Mesenchymal stem cell (in vitro differentiated cells and primary cell): ENCODE measurements at regions not wholly inside any gene's neighbourhood (a gene's known extent, or its start where the extent isn't known, plus 50 kb on each side); places are given as distances from the start of the nearest gene placed in this dataset.

Source experiments
- DNase-seq: peaks from one replicate; pipeline ENCODE4 v3.0.0-alpha.2; 2013
- H2AFZ ChIP-seq: one replicate; pipeline ENCODE4 v1.6.1; 2013; ENCODE audit warnings: low read depth, mild to moderate bottlenecking, control low read depth, inconsistent platforms, low read length, moderate library complexity
- H2AK5ac ChIP-seq: 2 replicates; pipeline ENCODE4 v1.6.1; 2013; ENCODE audit warnings: low read length, moderate library complexity, mild to moderate bottlenecking, inconsistent platforms; ENCODE audit not compliant: severe bottlenecking
- H2BK120ac ChIP-seq: one replicate; pipeline ENCODE4 v1.6.1; 2013; ENCODE audit warnings: low read depth, mild to moderate bottlenecking, inconsistent platforms, low read length, moderate library complexity
- H2BK12ac ChIP-seq, 2 experiments: one replicate each; pipeline ENCODE4 v1.6.1; 2013; ENCODE audit warnings: inconsistent platforms in 2 of 2, low read length in 2 of 2, mild to moderate bottlenecking in 2 of 2, moderate library complexity in 2 of 2, control low read depth in 1 of 2
- H2BK15ac ChIP-seq: one replicate; pipeline ENCODE4 v1.6.1; 2013; ENCODE audit warnings: mild to moderate bottlenecking, low read depth, inconsistent platforms; ENCODE audit not compliant: poor library complexity, severe bottlenecking
- H2BK5ac ChIP-seq: 2 replicates; pipeline ENCODE4 v1.6.1; 2013; ENCODE audit warnings: low read depth, mild to moderate bottlenecking, low read length, control low read depth, inconsistent platforms; ENCODE audit not compliant: poor library complexity, severe bottlenecking
- H3K14ac ChIP-seq, 2 experiments: one replicate each; pipeline ENCODE4 v1.6.1; 2013; ENCODE audit warnings: inconsistent platforms in 2 of 2, low read length in 2 of 2, control low read depth in 1 of 2, mild to moderate bottlenecking in 1 of 2, moderate library complexity in 1 of 2
- H3K18ac ChIP-seq, 2 experiments: one replicate each; pipeline ENCODE4 v1.6.1; 2013; ENCODE audit warnings: inconsistent platforms in 2 of 2, low read length in 2 of 2, control low read depth in 1 of 2, low read depth in 1 of 2, mild to moderate bottlenecking in 1 of 2
- H3K23ac ChIP-seq, 2 experiments: one replicate each; pipeline ENCODE4 v1.6.1; 2013; ENCODE audit warnings: inconsistent platforms in 2 of 2, low read length in 2 of 2, mild to moderate bottlenecking in 2 of 2, moderate library complexity in 2 of 2, control low read depth in 1 of 2
- H3K27ac ChIP-seq: 2 replicates; pipeline ENCODE4 v1.5.1; 2013; ENCODE audit warnings: mild to moderate bottlenecking, moderate library complexity, low read length, control low read depth, inconsistent platforms; ENCODE audit not compliant: poor library complexity, severe bottlenecking
- H3K27me3 ChIP-seq, 2 experiments: 2 replicates each; pipeline versions ENCODE4 v1.6.1 to v1.7.0; 2013; ENCODE audit warnings: low read length in 2 of 2, mild to moderate bottlenecking in 2 of 2, moderate library complexity in 2 of 2, control low read depth in 1 of 2, inconsistent platforms in 1 of 2; ENCODE audit not compliant: control insufficient read depth in 1 of 2, insufficient read depth in 1 of 2
- H3K36me3 ChIP-seq, 2 experiments: 2 replicates each; pipeline versions ENCODE4 v1.6.1 to v1.7.0; 2013; ENCODE audit warnings: low read length in 2 of 2, control low read depth in 1 of 2, inconsistent platforms in 1 of 2, low read depth in 1 of 2, mild to moderate bottlenecking in 1 of 2; ENCODE audit not compliant: insufficient read depth in 2 of 2, control insufficient read depth in 1 of 2
- H3K4ac ChIP-seq, 2 experiments: one replicate each; pipeline ENCODE4 v1.6.1; 2013; ENCODE audit warnings: inconsistent platforms in 2 of 2, low read length in 2 of 2, mild to moderate bottlenecking in 2 of 2, moderate library complexity in 2 of 2, control low read depth in 1 of 2, low read depth in 1 of 2
- H3K4me1 ChIP-seq: 2 replicates; pipeline ENCODE4 v1.6.1; 2013; ENCODE audit warnings: low read depth, low read length, control low read depth; ENCODE audit not compliant: control insufficient read depth, insufficient read depth
- H3K4me2 ChIP-seq: 2 replicates; pipeline ENCODE4 v1.6.1; 2013; ENCODE audit warnings: low read length, mild to moderate bottlenecking, inconsistent platforms; ENCODE audit not compliant: poor library complexity, severe bottlenecking
- H3K4me3 ChIP-seq, 2 experiments: 2 replicates each; pipeline versions ENCODE4 v1.5.1 to v1.7.0; 2013; ENCODE audit warnings: low read length in 2 of 2, mild to moderate bottlenecking in 2 of 2, control low read depth in 1 of 2, low read depth in 1 of 2; ENCODE audit not compliant: insufficient read depth in 1 of 2
- H3K79me1 ChIP-seq: replicated peaks from 2 replicates; pipeline ENCODE4 v1.6.1; 2013; ENCODE audit warnings: mild to moderate bottlenecking, control low read depth, low read length, inconsistent platforms; ENCODE audit not compliant: poor library complexity, severe bottlenecking
- H3K9ac ChIP-seq: 2 replicates; pipeline ENCODE4 v1.7.0; 2013; ENCODE audit warnings: mild to moderate bottlenecking, low read length, moderate library complexity
- H3K9me3 ChIP-seq: 2 replicates; pipeline ENCODE4 v1.7.0; 2013; ENCODE audit warnings: mild to moderate bottlenecking, low read length; ENCODE audit not compliant: control insufficient read depth
- H4K8ac ChIP-seq: one replicate; pipeline ENCODE4 v1.6.1; 2013; ENCODE audit warnings: inconsistent platforms, mild to moderate bottlenecking, low read length, moderate library complexity
- H4K91ac ChIP-seq: one replicate; pipeline ENCODE4 v1.6.1; 2013; ENCODE audit warnings: mild to moderate bottlenecking, low read length, inconsistent platforms
- WGBS: methylation state at CpG from one replicate; pipeline ENCODE4 v1.1.7; 2013; ENCODE audit warnings: mixed read lengths; 5-methylcytosine and 5-hydroxymethylcytosine counted together

DNA sequence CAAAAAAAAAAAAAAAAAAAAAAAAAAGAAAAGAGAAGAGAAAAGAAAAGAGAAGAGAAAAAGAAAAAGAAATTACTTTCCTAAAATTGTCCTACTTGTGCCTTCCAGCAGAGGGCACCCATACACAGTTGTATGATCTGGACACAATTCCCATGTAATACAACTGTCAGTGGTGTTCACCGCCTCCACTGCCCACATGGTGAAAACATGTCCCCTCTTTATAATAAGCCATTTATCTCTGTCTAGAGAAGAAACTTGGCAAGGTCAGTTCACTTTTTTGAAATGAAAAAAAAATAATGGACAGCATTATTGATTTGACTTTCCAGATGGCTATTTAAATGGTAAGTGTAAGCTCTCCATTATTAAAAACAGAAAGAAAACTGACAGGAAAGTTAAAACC is 459.4 kb downstream of the GBE1 start:
- no peak overlapping the region for H2BK12ac ChIP-seq
- H3K27ac ChIP-seq = no peak overlapping the region
- H2BK5ac ChIP-seq = no peak overlapping the region
- H3K27me3 ChIP-seq = no peaks in the 10 kb centered on the region
- H3K4ac ChIP-seq = no peak overlapping the region
- H3K23ac ChIP-seq = no peak overlapping the region
- H2AK5ac ChIP-seq = no peak overlapping the region
- no peak overlapping the region for H2AFZ ChIP-seq
- whole genome bisulfite sequencing = 20% methylated on average over 1 of the region's 1 CpG
- no peaks in the 10 kb centered on the region for H3K79me1 ChIP-seq
- no peak overlapping the region for H3K18ac ChIP-seq
- no peak overlapping the region for H3K4me2 ChIP-seq
- H3K4me1 ChIP-seq = no peaks in the 10 kb centered on the region
- H3K36me3 ChIP-seq = no peaks in the 10 kb centered on the region
- H4K91ac ChIP-seq = no peak overlapping the region
- peak; percentile 41 for DNase-seq
- H3K9me3 ChIP-seq = no peaks in the 10 kb centered on the region
- H4K8ac ChIP-seq = no peak overlapping the region
- H3K4me3 ChIP-seq = no peak overlapping the region
- no peak overlapping the region for H3K14ac ChIP-seq
- H2BK120ac ChIP-seq = no peak overlapping the region
- no peak overlapping the region for H3K9ac ChIP-seq
- H2BK15ac ChIP-seq = no peak overlapping the region

DNA sequence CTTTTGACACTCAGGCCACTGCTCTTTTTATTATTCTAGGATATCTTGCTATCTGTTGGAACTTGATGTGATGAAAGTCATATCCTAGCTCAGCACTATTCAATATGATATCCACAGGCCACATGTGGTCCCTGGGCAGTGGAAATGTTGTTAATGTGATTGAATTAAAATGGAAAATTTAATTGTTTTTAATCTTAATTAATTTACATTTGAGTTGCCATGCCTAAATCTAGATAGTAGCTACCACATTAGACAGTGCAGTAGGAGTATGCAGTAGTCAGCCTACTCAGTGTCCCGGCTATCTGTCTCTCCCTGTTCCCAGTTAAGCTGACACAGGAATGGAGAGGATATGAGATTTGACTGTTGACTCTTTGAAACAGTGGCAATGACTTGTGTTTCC is 460.2 kb downstream of the GBE1 start:
- Histone ChIP-seq H2BK15ac (no peak overlapping the region), H3K4me3 (no peak overlapping the region), H3K9ac (no peak overlapping the region), H3K4me2 (no peak overlapping the region), H3K9me3 (no peaks in the 10 kb centered on the region), H4K8ac (no peak overlapping the region), H4K91ac (no peak overlapping the region), H3K36me3 (no peaks in the 10 kb centered on the region), H3K14ac (no peak overlapping the region), H2BK12ac (no peak overlapping the region), H3K23ac (no peak overlapping the region), H3K27me3 (no peaks in the 10 kb centered on the region), H2AK5ac (no peak overlapping the region), H3K27ac (no peak overlapping the region), H3K18ac (no peak overlapping the region), H3K4me1 (no peaks in the 10 kb centered on the region), H3K79me1 (no peaks in the 10 kb centered on the region), H2AFZ (no peak overlapping the region), H2BK5ac (no peak overlapping the region), H3K4ac (no peak overlapping the region), H2BK120ac (no peak overlapping the region)
- DNase-seq = no peak
- no CpG with 5 or more reads among the region's 1 CpG for WGBS

DNA sequence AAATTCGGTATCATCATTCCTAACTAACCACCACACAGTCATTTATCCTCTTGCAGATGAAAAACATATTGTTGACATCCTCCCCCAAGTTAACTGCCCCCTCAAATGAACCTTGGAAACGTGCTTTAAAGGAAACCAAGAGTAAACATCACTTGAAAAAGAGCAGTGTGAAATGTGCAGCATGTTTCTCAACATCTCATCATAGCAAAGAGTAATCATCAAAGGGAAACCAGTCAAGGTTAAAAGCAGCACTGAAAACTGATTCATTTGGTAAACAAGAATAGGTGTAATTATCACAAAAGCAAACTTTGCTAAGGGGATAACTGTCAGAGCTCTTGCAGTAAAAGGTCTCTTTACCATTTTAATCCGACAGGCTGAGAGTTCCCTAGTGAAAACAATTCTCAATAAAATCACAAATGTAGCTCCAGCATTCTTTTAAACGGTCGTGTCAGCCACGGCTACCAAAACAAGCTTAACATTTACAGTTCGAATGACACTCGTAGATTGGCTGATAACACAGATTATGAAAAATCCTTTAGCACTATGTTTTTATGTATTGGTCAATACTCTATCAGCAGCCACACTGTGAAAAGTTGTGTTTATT is 461.0 kb downstream of the GBE1 start:
- Histone ChIP-seq H2AFZ (no peak overlapping the region), H3K9me3 (no peaks in the 10 kb centered on the region), H2BK5ac (no peak overlapping the region), H3K36me3 (no peaks in the 10 kb centered on the region), H3K27ac (no peak overlapping the region), H3K4me2 (no peak overlapping the region), H3K9ac (no peak overlapping the region), H2BK120ac (no peak overlapping the region), H3K23ac (no peak overlapping the region), H3K27me3 (no peaks in the 10 kb centered on the region), H2AK5ac (no peak overlapping the region), H2BK12ac (no peak overlapping the region), H4K91ac (no peak overlapping the region), H3K79me1 (no peaks in the 10 kb centered on the region), H3K4ac (no peak overlapping the region), H3K14ac (no peak overlapping the region), H3K4me3 (no peak overlapping the region), H3K4me1 (no peaks in the 10 kb centered on the region), H4K8ac (no peak overlapping the region), H2BK15ac (no peak overlapping the region), H3K18ac (no peak overlapping the region)
- WGBS = 77% methylated on average over 5 of the region's 8 CpGs
- no peak for DNase-seq

DNA sequence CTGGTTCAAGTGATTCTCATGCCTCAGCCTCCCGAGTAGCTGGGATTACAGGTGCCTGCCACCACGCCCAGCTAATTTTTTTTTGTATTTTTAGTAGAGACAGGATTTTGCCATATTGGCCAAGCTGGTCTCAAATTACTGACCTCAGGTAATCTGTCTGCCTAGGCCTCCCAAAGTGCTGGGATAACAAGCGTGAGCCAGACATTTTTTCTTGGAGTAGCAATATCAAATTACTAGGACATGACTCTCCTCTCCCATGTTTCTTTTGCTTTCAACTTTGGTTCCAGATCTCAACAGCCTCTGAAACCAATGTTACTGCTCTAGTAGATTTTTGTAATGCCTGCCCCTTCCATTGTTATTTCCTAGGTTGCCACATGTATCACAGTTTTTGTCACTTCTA is 462.0 kb downstream of the GBE1 start:
- Histone ChIP-seq H4K8ac (no peak overlapping the region), H2AK5ac (no peak overlapping the region), H2BK12ac (no peak overlapping the region), H2BK5ac (no peak overlapping the region), H3K14ac (no peak overlapping the region), H3K4me1 (no peaks in the 10 kb centered on the region), H3K27me3 (no peaks in the 10 kb centered on the region), H3K9me3 (no peaks in the 10 kb centered on the region), H2BK15ac (no peak overlapping the region), H3K18ac (no peak overlapping the region), H2BK120ac (no peak overlapping the region), H3K36me3 (no peaks in the 10 kb centered on the region), H3K79me1 (no peaks in the 10 kb centered on the region), H3K9ac (no peak overlapping the region), H3K27ac (no peak overlapping the region), H3K4me3 (no peak overlapping the region), H4K91ac (no peak overlapping the region), H2AFZ (no peak overlapping the region), H3K4ac (no peak overlapping the region), H3K4me2 (no peak overlapping the region), H3K23ac (no peak overlapping the region)
- DNase-seq = no peak
- WGBS = 86% methylated on average over 3 of the region's 3 CpGs
